ENCODE measurements at regions not wholly inside any gene's neighbourhood (a gene's known extent, or its start where the extent isn't known, plus 50 kb on each side); places are given as distances from the start of the nearest gene placed in this dataset.
"Not testable (repeated sequence)": the region's sequence is repeated elsewhere in the genome, so short reads cannot be mapped to it uniquely, and the experiment has no call there.

- DNase-seq (ENCODE audit: low read depth in 2 of 2) = no peak
Observed at GRCh38 chr4:189822326-189822725, 118.3 kb upstream of the FRG1 start.

- DNase-seq (ENCODE audit: low read depth in 2 of 2) = no peak
Observed at GRCh38 chr4:189823591-189823990, 117.1 kb upstream of the FRG1 start.

- no peak for DNase-seq (ENCODE audit: low read depth in 2 of 2)
Observed at GRCh38 chr4:189825466-189825865, 115.2 kb upstream of the FRG1 start.

- DNase-seq (ENCODE audit: low read depth in 2 of 2) = no peak
Observed at GRCh38 chr4:189826657-189827056, 114.0 kb upstream of the FRG1 start.

GRCh38 chr4:189828081-189828697 lies 112.5 kb upstream of the FRG1 start:
- no peak for DNase-seq (ENCODE audit: low read depth in 2 of 2)

GRCh38 chr4:189832528-189832927 lies 108.1 kb upstream of the FRG1 start:
- DNase-seq (ENCODE audit: low read depth in 2 of 2) = no peak

GRCh38 chr4:189834616-189835015 lies 106.1 kb upstream of the FRG1 start:
- DNase-seq (ENCODE audit: low read depth in 2 of 2) = no peak

- no peak for DNase-seq (ENCODE audit: low read depth in 2 of 2)
Observed at GRCh38 chr4:189835505-189835904, 105.2 kb upstream of the FRG1 start.

- DNase-seq (ENCODE audit: low read depth in 2 of 2) = no peak
Observed at GRCh38 chr4:189837471-189837870, 103.2 kb upstream of the FRG1 start.

GRCh38 chr4:189838821-189839497 lies 101.7 kb upstream of the FRG1 start:
- DNase-seq (ENCODE audit: low read depth in 2 of 2) = no peak

GRCh38 chr4:189840356-189840755 lies 100.3 kb upstream of the FRG1 start:
- DNase-seq (ENCODE audit: low read depth in 2 of 2) = no peak

GRCh38 chr4:189843413-189844009 lies 97.2 kb upstream of the FRG1 start:
- no peak for DNase-seq (ENCODE audit: low read depth in 2 of 2)

- DNase-seq (ENCODE audit: low read depth in 2 of 2) = no peak
Observed at GRCh38 chr4:189845145-189845846, 95.4 kb upstream of the FRG1 start.

GRCh38 chr4:189846094-189846493 lies 94.6 kb upstream of the FRG1 start:
- DNase-seq (ENCODE audit: low read depth in 2 of 2) = not testable (repeated sequence)

GRCh38 chr4:189846608-189847007 lies 94.1 kb upstream of the FRG1 start:
- DNase-seq (ENCODE audit: low read depth in 2 of 2) = not testable (repeated sequence)

- not testable (repeated sequence) for DNase-seq (ENCODE audit: low read depth in 2 of 2)
Observed at GRCh38 chr4:189848672-189849071, 92.0 kb upstream of the FRG1 start.

- DNase-seq (ENCODE audit: low read depth in 2 of 2) = no peak
Observed at GRCh38 chr4:189850239-189850856, 90.3 kb upstream of the FRG1 start.

GRCh38 chr4:189858435-189858834 lies 82.2 kb upstream of the FRG1 start:
- DNase-seq (ENCODE audit: low read depth in 2 of 2) = no peak

- DNase-seq (ENCODE audit: low read depth in 2 of 2) = no peak
Observed at GRCh38 chr4:189861101-189861500, 79.6 kb upstream of the FRG1 start.

- DNase-seq (ENCODE audit: low read depth in 2 of 2) = no peak
Observed at GRCh38 chr4:189869236-189869635, 71.4 kb upstream of the FRG1 start.

GRCh38 chr4:189870511-189871234 lies 70.0 kb upstream of the FRG1 start:
- DNase-seq (ENCODE audit: low read depth in 2 of 2) = no peak

- DNase-seq (ENCODE audit: low read depth in 2 of 2) = no peak
Observed at GRCh38 chr4:189874591-189874990, 66.1 kb upstream of the FRG1 start.

Measured in stimulated activated CD4-positive, alpha-beta T cell treated with anti-CD3 and anti-CD28 coated beads, Interleukin-1b, Interleukin-23, amount 100 ng/mL, for 1 hour (primary cell).